A673 (cell line): ENCODE measurements at regions not wholly inside any gene's neighbourhood (a gene's known extent, or its start where the extent isn't known, plus 50 kb on each side); places are given as distances from the start of the nearest gene placed in this dataset.

Experiments used
- CTCF ChIP-seq: fragments of 300-800, 200-600 bp; sonication (generic); conservative IDR thresholded peaks from 2 replicates; pipeline ENCODE4 v1.5.1; 2017; ENCODE audit warnings: low read depth, mild to moderate bottlenecking, antibody characterized with exemption, low read length, moderate library complexity, mixed read lengths
- EZH2 ChIP-seq: fragments of 200-600 bp; sonication (generic); IDR thresholded peaks from 2 replicates; pipeline ENCODE4 v1.6.1; 2017; ENCODE audit warnings: borderline replicate concordance, low read depth, mild to moderate bottlenecking, mixed read lengths, antibody characterized with exemption, low read length; ENCODE audit not compliant: poor library complexity, severe bottlenecking

GRCh38 chr7:15042285-15043065 is 139.9 kb upstream of the DGKB start:
- TF ChIP-seq CTCF (no peak), EZH2 (no peak)
